ENCODE measurements at regions not wholly inside any gene's neighbourhood (a gene's known extent, or its start where the extent isn't known, plus 50 kb on each side); places are given as distances from the start of the nearest gene placed in this dataset.

DNA sequence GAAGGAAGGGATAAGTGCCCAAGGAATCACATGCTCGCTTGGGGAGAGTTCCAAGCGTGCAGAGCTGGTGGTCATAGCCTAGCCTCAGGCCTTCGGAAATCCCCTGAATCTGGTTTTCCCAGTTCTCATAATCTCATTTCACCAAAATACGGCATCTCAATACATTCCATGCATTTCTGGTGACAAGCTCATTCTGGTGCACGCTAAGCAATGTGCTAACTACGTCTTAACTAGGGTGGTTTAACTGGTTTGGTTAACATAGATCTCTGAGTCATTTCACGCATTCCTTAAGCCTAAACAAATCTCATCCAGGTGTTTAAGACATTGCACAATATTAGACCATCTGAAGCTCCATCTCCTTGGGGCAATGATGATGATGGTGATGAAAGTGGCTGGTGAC, 72.9 kb upstream of the STEAP1B start:
- Histone ChIP-seq H4K20me1 (ENCODE audit: insufficient read depth, low read length) (no peaks in the 10 kb centered on the region), H3K4me1 (ENCODE audit: low read length) (no peaks in the 10 kb centered on the region), H3K27ac (ENCODE audit: low read length) (no peak overlapping the region), H3F3A (ENCODE audit: insufficient read depth, low read length) (no peaks in the 10 kb centered on the region), H3K27me3 (replicated peaks; ENCODE audit: insufficient read depth, low read length) (no peaks in the 10 kb centered on the region), H3K79me2 (ENCODE audit: low read length) (no peaks in the 10 kb centered on the region), H3K36me3 (replicated peaks; ENCODE audit: insufficient read depth, low read length) (no peaks in the 10 kb centered on the region), H3K4me2 (ENCODE audit: low read depth, low read length) (no peak overlapping the region), H3K9me3 (replicated peaks; ENCODE audit: insufficient read depth, low read length) (no peaks in the 10 kb centered on the region), H2AFZ (ENCODE audit: low read length) (no peak overlapping the region), H3K9ac (ENCODE audit: low read length) (no peak overlapping the region), H3K9me2 (replicated peaks; ENCODE audit: insufficient read depth, low read length) (no peaks in the 10 kb centered on the region), H3K4me3 (ENCODE audit: low read length) (no peak overlapping the region)
- TF ChIP-seq, protein P1, sequence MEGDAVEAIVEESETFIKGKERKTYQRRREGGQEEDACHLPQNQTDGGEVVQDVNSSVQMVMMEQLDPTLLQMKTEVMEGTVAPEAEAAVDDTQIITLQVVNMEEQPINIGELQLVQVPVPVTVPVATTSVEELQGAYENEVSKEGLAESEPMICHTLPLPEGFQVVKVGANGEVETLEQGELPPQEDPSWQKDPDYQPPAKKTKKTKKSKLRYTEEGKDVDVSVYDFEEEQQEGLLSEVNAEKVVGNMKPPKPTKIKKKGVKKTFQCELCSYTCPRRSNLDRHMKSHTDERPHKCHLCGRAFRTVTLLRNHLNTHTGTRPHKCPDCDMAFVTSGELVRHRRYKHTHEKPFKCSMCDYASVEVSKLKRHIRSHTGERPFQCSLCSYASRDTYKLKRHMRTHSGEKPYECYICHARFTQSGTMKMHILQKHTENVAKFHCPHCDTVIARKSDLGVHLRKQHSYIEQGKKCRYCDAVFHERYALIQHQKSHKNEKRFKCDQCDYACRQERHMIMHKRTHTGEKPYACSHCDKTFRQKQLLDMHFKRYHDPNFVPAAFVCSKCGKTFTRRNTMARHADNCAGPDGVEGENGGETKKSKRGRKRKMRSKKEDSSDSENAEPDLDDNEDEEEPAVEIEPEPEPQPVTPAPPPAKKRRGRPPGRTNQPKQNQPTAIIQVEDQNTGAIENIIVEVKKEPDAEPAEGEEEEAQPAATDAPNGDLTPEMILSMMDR (IDR thresholded peaks at IDR 0.05; ENCODE audit: low read length): no peak
- TF ChIP-seq EZH2 (optimal IDR thresholded peaks at IDR 0.05; ENCODE audit: low read depth, low read length) (no peak), EZH2phosphoT487 (IDR thresholded peaks at IDR 0.05; ENCODE audit: low read length) (no peak)
- no peak for DNase-seq

DNA sequence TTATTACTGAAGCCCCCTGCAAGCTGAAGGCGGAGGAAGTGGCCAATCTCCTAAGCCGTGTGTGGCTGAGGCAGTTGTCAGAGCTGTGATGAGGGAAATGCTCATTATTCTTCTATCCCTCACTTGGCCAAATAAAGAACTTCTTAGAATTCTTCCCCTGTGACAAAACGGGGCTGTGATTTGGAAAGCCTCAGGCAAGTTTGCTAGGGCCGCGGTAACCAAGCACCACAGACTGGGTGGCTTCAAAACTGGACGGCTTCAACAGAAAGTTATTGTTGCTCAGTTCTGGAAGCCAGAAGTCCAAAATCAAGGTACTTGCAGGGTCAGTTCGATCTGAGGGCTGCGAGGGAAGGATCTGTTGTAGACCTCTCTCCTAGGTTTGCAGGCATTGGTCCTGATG, 72.3 kb upstream of the STEAP1B start:
- H3K4me2 ChIP-seq (ENCODE audit: low read depth, low read length): no peak overlapping the region
- no peak for TF ChIP-seq EZH2phosphoT487 (IDR thresholded peaks at IDR 0.05; ENCODE audit: low read length)
- TF ChIP-seq, protein P1 (IDR thresholded peaks at IDR 0.05; ENCODE audit: low read length): no peak
- no peak for TF ChIP-seq EZH2 (optimal IDR thresholded peaks at IDR 0.05; ENCODE audit: low read depth, low read length)
- DNase-seq: no peak
- H2AFZ ChIP-seq (ENCODE audit: low read length): no peak overlapping the region
- H4K20me1 ChIP-seq (ENCODE audit: insufficient read depth, low read length): no peaks in the 10 kb centered on the region
- H3K9me2 ChIP-seq (replicated peaks; ENCODE audit: insufficient read depth, low read length): no peaks in the 10 kb centered on the region
- no peak overlapping the region for H3K4me3 ChIP-seq (ENCODE audit: low read length)
- no peak overlapping the region for H3K27ac ChIP-seq (ENCODE audit: low read length)
- H3K36me3 ChIP-seq (replicated peaks; ENCODE audit: insufficient read depth, low read length): no peaks in the 10 kb centered on the region
- no peak overlapping the region for H3K9ac ChIP-seq (ENCODE audit: low read length)
- H3K79me2 ChIP-seq (ENCODE audit: low read length): no peaks in the 10 kb centered on the region
- H3F3A ChIP-seq (ENCODE audit: insufficient read depth, low read length): no peaks in the 10 kb centered on the region
- no peaks in the 10 kb centered on the region for H3K27me3 ChIP-seq (replicated peaks; ENCODE audit: insufficient read depth, low read length)
- no peaks in the 10 kb centered on the region for H3K9me3 ChIP-seq (replicated peaks; ENCODE audit: insufficient read depth, low read length)
- H3K4me1 ChIP-seq (ENCODE audit: low read length): no peaks in the 10 kb centered on the region

DNA sequence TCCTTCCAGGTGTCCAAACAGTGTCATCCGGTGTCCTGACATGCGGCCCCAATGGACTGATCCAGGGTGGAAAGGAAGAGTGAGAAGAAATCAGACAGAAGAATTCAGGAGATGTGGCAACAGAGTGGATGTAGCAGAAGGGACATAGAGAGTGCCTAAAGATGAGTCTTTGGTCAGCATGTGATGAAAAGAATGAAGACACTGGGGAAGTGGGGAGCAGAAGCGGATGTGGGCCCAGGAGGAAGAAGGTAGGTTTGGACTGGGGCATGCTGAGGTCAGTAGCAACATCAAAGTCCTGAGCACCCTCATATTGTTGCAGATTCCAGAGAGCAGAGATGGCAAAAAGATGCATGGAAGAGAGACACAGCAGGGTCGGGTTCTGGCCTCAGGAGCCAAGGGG, 71.8 kb upstream of the STEAP1B start:
- H3K79me2 ChIP-seq (ENCODE audit: low read length): no peaks in the 10 kb centered on the region
- H3K4me3 ChIP-seq (ENCODE audit: low read length): no peak overlapping the region
- H3F3A ChIP-seq (ENCODE audit: insufficient read depth, low read length): no peaks in the 10 kb centered on the region
- no peak for DNase-seq
- H3K4me1 ChIP-seq (ENCODE audit: low read length): no peaks in the 10 kb centered on the region
- no peaks in the 10 kb centered on the region for H3K9me2 ChIP-seq (replicated peaks; ENCODE audit: insufficient read depth, low read length)
- no peak overlapping the region for H3K27ac ChIP-seq (ENCODE audit: low read length)
- no peak overlapping the region for H3K4me2 ChIP-seq (ENCODE audit: low read depth, low read length)
- H3K36me3 ChIP-seq (replicated peaks; ENCODE audit: insufficient read depth, low read length): no peaks in the 10 kb centered on the region
- no peak overlapping the region for H3K9ac ChIP-seq (ENCODE audit: low read length)
- H2AFZ ChIP-seq (ENCODE audit: low read length): no peak overlapping the region
- TF ChIP-seq EZH2phosphoT487 (IDR thresholded peaks at IDR 0.05; ENCODE audit: low read length): no peak
- TF ChIP-seq EZH2 (optimal IDR thresholded peaks at IDR 0.05; ENCODE audit: low read depth, low read length): no peak
- TF ChIP-seq, protein P1 (IDR thresholded peaks at IDR 0.05; ENCODE audit: low read length): no peak
- no peaks in the 10 kb centered on the region for H3K27me3 ChIP-seq (replicated peaks; ENCODE audit: insufficient read depth, low read length)
- no peaks in the 10 kb centered on the region for H3K9me3 ChIP-seq (replicated peaks; ENCODE audit: insufficient read depth, low read length)
- H4K20me1 ChIP-seq (ENCODE audit: insufficient read depth, low read length): no peaks in the 10 kb centered on the region

All from MM.1S (cell line).